A549 (cell line): ENCODE measurements at regions not wholly inside any gene's neighbourhood (a gene's known extent, or its start where the extent isn't known, plus 50 kb on each side); places are given as distances from the start of the nearest gene placed in this dataset.

ENCODE experiments used
- ATAC-seq, 2 experiments: fragments of 200-7000 bp in 1 of 2; fragments of >200 bp in 1 of 2; cut with Nextera tagmentation in 1 of 2; cut with Tn5 transposase in 1 of 2; 3 replicates each; pipeline versions ENCODE4 v1.8.0 to v1.9.1; 2018 to 2020; ENCODE audit warnings: mild to moderate bottlenecking in 1 of 2, moderate library complexity in 1 of 2
- CTCF ChIA-PET: fragments of 300-600 bp; sonication (Branson Sonifier 250); formaldehyde crosslinking; extraction: SDS; loops from one replicate; lab custom pipeline; 2021; ENCODE audit warnings: antibody characterized with exemption, inconsistent platforms; lab: Yijun Ruan, JAX
- POLR2A ChIA-PET: fragments of 350-600 bp; formaldehyde crosslinking; extraction: SDS; loops from one replicate; lab custom pipeline; 2021; ENCODE audit warnings: antibody characterized with exemption, inconsistent platforms; lab: Yijun Ruan, JAX
- DNase-seq, 2 experiments: peaks; one replicate each; pipeline versions ENCODE4 v3.0.0 to v3.0.0-alpha.2; 2011 to 2016; ENCODE audit warnings: low read depth in 1 of 2, low spot score in 1 of 2
- FAIRE-seq: peaks from 2 replicates; lab custom pipeline; 2011; peaks lifted over from hg19 to GRCh38; lab: Jason Lieb, UNC
- H3K27ac ChIP-seq, 2 experiments: fragments of >200 bp; sonication (Bioruptor Twin); formaldehyde crosslinking; 3 replicates each; pipeline ENCODE4 v1.5.1; 2016 to 2017
- H3K4me1 ChIP-seq: fragments of >200 bp; sonication (Bioruptor Twin); formaldehyde crosslinking; 3 replicates; pipeline ENCODE4 v1.6.1; 2016
- H3K4me2 ChIP-seq: fragments of >200 bp; sonication (Bioruptor Twin); formaldehyde crosslinking; 3 replicates; pipeline ENCODE4 v1.6.1; 2016
- H3K4me3 ChIP-seq: fragments of >200 bp; sonication (Bioruptor Twin); formaldehyde crosslinking; 3 replicates; pipeline ENCODE4 v1.5.1; 2016
- H3K9me3 ChIP-seq: fragments of >200 bp; sonication (Bioruptor Twin); formaldehyde crosslinking; 3 replicates; pipeline ENCODE4 v1.6.1; 2016
- CBX2 ChIP-seq: fragments of 200-600 bp; sonication (generic); IDR thresholded peaks from 2 replicates; pipeline ENCODE4 v1.6.1; 2016; ENCODE audit warnings: low read depth, mild to moderate bottlenecking, borderline replicate concordance
- CEBPB ChIP-seq, 2 experiments: fragments of >200 bp in 1 of 2; sonication (Bioruptor Twin) in 1 of 2; formaldehyde crosslinking in 1 of 2; IDR thresholded peaks; 2 replicates each; pipeline ENCODE4 v1.6.1; 2012 to 2016
- EP300 ChIP-seq, 2 experiments: fragments of >200 bp; sonication (Bioruptor Twin); formaldehyde crosslinking; IDR thresholded peaks; 2 replicates in 1 of 2; 3 replicates in 1 of 2; pipeline ENCODE4 v1.6.1; 2016 to 2017
- FOSB ChIP-seq: fragments of 250-450 bp; sonication (Bioruptor Pico); IDR thresholded peaks from 2 replicates; pipeline ENCODE4 v1.5.0; 2020; ENCODE audit warnings: mild to moderate bottlenecking, moderate library complexity
- FOSL2 ChIP-seq, 2 experiments: fragments of 450-650 bp in 1 of 2; fragments of >200 bp in 1 of 2; sonication (Bioruptor Twin) in 1 of 2; formaldehyde crosslinking; IDR thresholded peaks; 2 replicates each; pipeline versions ENCODE4 v1.5.0 to v1.6.1; 2016 to 2020; ENCODE audit warnings: mild to moderate bottlenecking in 1 of 2, moderate library complexity in 1 of 2
- HOXB13 ChIP-seq: fragments of 250-450 bp; sonication (Bioruptor Pico); IDR thresholded peaks from 2 replicates; pipeline ENCODE4 v1.5.0; 2020; ENCODE audit warnings: low read depth, mild to moderate bottlenecking, moderate library complexity
- JUN ChIP-seq, 2 experiments: fragments of >200 bp; sonication (Bioruptor Twin); formaldehyde crosslinking; IDR thresholded peaks; 2 replicates in 1 of 2; 3 replicates in 1 of 2; pipeline ENCODE4 v1.6.1; 2016 to 2017
- JUNB ChIP-seq: fragments of >200 bp; sonication (Bioruptor Twin); formaldehyde crosslinking; IDR thresholded peaks from 2 replicates; pipeline ENCODE4 v1.6.1; 2016
- KDM1A ChIP-seq: fragments of 200-600 bp; sonication (generic); IDR thresholded peaks from 2 replicates; pipeline ENCODE4 v1.6.1; 2016; ENCODE audit warnings: low read depth, mild to moderate bottlenecking
- KDM5A ChIP-seq: fragments of 200-600 bp; sonication (generic); IDR thresholded peaks from 2 replicates; pipeline ENCODE4 v1.6.1; 2016; ENCODE audit warnings: antibody characterized with exemption, mild to moderate bottlenecking
- MAFK ChIP-seq: fragments of 450-650 bp; IDR thresholded peaks from 2 replicates; pipeline ENCODE4 v1.6.1; 2014; ENCODE audit not compliant: partially characterized antibody
- NFE2L2 ChIP-seq: fragments of 150-350 bp; conservative IDR thresholded peaks from 2 replicates; pipeline ENCODE4 v1.6.1; 2014; ENCODE audit warnings: low read length
- NPAS2 ChIP-seq: fragments of 250-450 bp; sonication (Bioruptor Pico); IDR thresholded peaks from 2 replicates; pipeline ENCODE4 v1.8.0; 2022; ENCODE audit warnings: mild to moderate bottlenecking, moderate library complexity, borderline replicate concordance
- NR3C1 ChIP-seq: fragments of >200 bp; sonication (Bioruptor Twin); formaldehyde crosslinking; IDR thresholded peaks from 3 replicates; pipeline ENCODE4 v1.6.1; 2017
- POLR2A ChIP-seq: IDR thresholded peaks from 2 replicates; pipeline ENCODE4 v1.6.1; 2012; ENCODE audit warnings: mild to moderate bottlenecking, low read length
- POLR2AphosphoS2 ChIP-seq: conservative IDR thresholded peaks from 2 replicates; pipeline ENCODE4 v1.6.1; 2012; ENCODE audit warnings: low read length, improper control_type of control experiment, inconsistent platforms
- RNF2 ChIP-seq: fragments of 200-600 bp; sonication (generic); IDR thresholded peaks from 2 replicates; pipeline ENCODE4 v1.6.1; 2016; ENCODE audit warnings: low read depth, mild to moderate bottlenecking, antibody characterized with exemption, moderate library complexity, borderline replicate concordance
- SREBF2 ChIP-seq: fragments of 450-650 bp; IDR thresholded peaks from 2 replicates; pipeline ENCODE4 v1.6.1; 2014; ENCODE audit warnings: mild to moderate bottlenecking, moderate library complexity
- TP53 ChIP-seq: fragments of 250-450 bp; sonication (Bioruptor Pico); IDR thresholded peaks from 2 replicates; pipeline ENCODE4 v1.5.0; 2021; ENCODE audit warnings: mild to moderate bottlenecking, moderate library complexity
- ZC3H11A ChIP-seq: fragments of 450-650 bp; IDR thresholded peaks from 2 replicates; pipeline ENCODE4 v1.6.1; 2014; ENCODE audit warnings: antibody characterized with exemption, mild to moderate bottlenecking
- ZFP36 ChIP-seq: fragments of 450-650 bp; IDR thresholded peaks from 2 replicates; pipeline ENCODE4 v1.6.1; 2014; ENCODE audit warnings: borderline replicate concordance; ENCODE audit not compliant: partially characterized antibody
- WGBS: methylation state at CpG from one replicate; pipeline ENCODE4 v1.1.6; 2017; ENCODE audit errors: missing lambda C conversion rate; 5-methylcytosine and 5-hydroxymethylcytosine counted together
- TF ChIP-seq, protein P1 (sequence below): fragments of 250-450 bp; sonication (Bioruptor Pico); IDR thresholded peaks from 2 replicates; pipeline ENCODE4 v1.5.0; 2021; ENCODE audit warnings: mild to moderate bottlenecking, moderate library complexity, borderline replicate concordance
- TF ChIP-seq, protein P2 (sequence below): fragments of >200 bp; sonication (Bioruptor Twin); formaldehyde crosslinking; IDR thresholded peaks from 2 replicates; pipeline ENCODE4 v1.6.1; 2016
- TF ChIP-seq, protein P3 (sequence below): IDR thresholded peaks from 2 replicates; pipeline ENCODE4 v1.6.1; 2012

DNA sequence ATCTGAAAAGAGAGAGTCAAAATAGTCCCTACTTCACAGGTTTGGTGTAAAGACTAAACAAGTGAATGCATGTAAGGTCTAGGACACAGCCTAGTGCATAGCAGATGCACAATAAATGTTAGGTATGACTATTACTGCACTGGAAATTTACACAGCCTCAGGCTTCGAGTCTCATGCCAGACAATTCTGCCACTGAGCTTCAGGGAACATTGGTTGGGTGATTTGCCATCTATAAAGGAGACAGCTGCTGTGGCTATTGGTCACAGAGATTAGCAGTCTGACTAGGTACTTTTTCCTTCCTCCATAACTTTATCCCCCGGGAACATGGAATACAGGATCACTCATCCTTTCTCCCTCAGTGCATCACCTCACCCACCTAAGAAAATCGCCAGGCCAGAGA lies 89.2 kb downstream of the FAM124B start:
- Histone ChIP-seq H3K27ac (no peak overlapping the region), H3K4me3 (no peak overlapping the region), H3K4me2 (no peak overlapping the region), H3K4me1 (no peaks in the 10 kb centered on the region), H3K9me3 (no peaks in the 10 kb centered on the region)
- no peak for DNase-seq
- no peak for TF ChIP-seq KDM5A
- no peak for TF ChIP-seq ZFP36
- no peak for TF ChIP-seq FOSL2 (IDR thresholded peaks at IDR 0.05)
- TF ChIP-seq FOSL2 (CRISPR knock-in tag; IDR thresholded peaks at IDR 0.05), result no peak
- no peak for TF ChIP-seq HOXB13
- TF ChIP-seq MAFK, result no peak
- no peak for TF ChIP-seq POLR2A
- TF ChIP-seq JUN (IDR thresholded peaks at IDR 0.05), result no peak
- TF ChIP-seq NPAS2 (CRISPR knock-in tag), result no peak
- TF ChIP-seq, protein P1, sequence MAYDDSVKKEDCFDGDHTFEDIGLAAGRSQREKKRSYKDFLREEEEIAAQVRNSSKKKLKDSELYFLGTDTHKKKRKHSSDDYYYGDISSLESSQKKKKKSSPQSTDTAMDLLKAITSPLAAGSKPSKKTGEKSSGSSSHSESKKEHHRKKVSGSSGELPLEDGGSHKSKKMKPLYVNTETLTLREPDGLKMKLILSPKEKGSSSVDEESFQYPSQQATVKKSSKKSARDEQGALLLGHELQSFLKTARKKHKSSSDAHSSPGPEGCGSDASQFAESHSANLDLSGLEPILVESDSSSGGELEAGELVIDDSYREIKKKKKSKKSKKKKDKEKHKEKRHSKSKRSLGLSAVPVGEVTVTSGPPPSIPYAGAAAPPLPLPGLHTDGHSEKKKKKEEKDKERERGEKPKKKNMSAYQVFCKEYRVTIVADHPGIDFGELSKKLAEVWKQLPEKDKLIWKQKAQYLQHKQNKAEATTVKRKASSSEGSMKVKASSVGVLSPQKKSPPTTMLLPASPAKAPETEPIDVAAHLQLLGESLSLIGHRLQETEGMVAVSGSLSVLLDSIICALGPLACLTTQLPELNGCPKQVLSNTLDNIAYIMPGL, result no peak
- TF ChIP-seq ZC3H11A, result no peak
- TF ChIP-seq TP53 (CRISPR knock-in tag), result no peak
- TF ChIP-seq, protein P2, sequence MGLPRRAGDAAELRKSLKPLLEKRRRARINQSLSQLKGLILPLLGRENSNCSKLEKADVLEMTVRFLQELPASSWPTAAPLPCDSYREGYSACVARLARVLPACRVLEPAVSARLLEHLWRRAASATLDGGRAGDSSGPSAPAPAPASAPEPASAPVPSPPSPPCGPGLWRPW, result no peak
- no peak for TF ChIP-seq JUNB
- no peak for TF ChIP-seq CEBPB (IDR thresholded peaks at IDR 0.05)
- ATAC-seq, result no peak
- POLR2A ChIA-PET, result no interaction called here
- CTCF ChIA-PET, result no interaction called here
- FAIRE-seq, result no peak
- WGBS, result 53% methylated on average over 3 of the region's 3 CpGs

DNA sequence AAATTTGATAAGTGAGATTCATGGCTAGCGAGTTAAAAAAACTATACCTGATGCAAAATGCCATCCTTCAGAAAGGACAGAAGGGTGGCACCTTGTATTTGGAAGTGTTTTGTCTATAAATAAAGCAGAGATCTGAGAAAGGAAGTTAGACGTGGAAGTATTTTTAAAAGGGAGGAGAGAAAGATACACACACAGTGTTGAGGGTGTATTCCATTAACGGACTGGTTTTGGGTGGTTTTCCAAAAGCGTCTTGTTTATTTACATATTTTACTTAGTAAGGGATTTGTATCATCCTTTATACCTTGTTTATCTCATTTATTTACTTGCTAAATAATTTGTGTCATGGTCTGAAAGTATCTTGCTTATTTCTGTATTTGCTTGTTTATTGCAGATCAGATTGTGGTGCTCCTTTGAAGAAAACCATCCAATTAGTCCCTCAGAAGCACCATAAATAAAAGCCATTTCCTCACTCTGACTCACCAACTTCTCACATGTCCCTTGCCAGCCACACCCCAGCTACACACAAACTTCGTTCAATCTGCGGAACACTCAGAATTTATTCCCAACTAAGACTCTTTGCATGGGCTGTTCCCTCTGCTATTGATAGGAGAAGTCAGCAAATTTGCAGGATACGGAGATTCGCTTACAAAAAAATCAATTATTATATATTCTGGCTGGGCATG lies 90.8 kb downstream of the FAM124B start:
- TF ChIP-seq EP300 (IDR thresholded peaks at IDR 0.05), result no peak
- TF ChIP-seq NPAS2 (CRISPR knock-in tag), result no peak
- no peak for TF ChIP-seq POLR2AphosphoS2
- TF ChIP-seq, protein P2, result no peak
- TF ChIP-seq, protein P3, sequence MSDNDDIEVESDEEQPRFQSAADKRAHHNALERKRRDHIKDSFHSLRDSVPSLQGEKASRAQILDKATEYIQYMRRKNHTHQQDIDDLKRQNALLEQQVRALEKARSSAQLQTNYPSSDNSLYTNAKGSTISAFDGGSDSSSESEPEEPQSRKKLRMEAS, result no peak
- no peak for TF ChIP-seq KDM1A
- no peak for TF ChIP-seq SREBF2
- no peak for TF ChIP-seq KDM5A
- TF ChIP-seq, protein P1, result no peak
- TF ChIP-seq RNF2, result no peak
- no peak for TF ChIP-seq CBX2
- no peak for TF ChIP-seq POLR2A
- no peak for TF ChIP-seq ZC3H11A
- TF ChIP-seq FOSB (CRISPR knock-in tag), result no peak
- TF ChIP-seq NR3C1, result no peak
- TF ChIP-seq NFE2L2, result no peak
- no peak for ATAC-seq
- ChIA-PET POLR2A (no interaction called here), CTCF (no interaction called here)
- no peaks in the 10 kb centered on the region for H3K4me1 ChIP-seq
- 66% methylated on average over 8 of the region's 8 CpGs for WGBS
- H3K27ac ChIP-seq, result no peak overlapping the region
- FAIRE-seq, result no peak
- no peaks in the 10 kb centered on the region for H3K9me3 ChIP-seq
- no peak overlapping the region for H3K4me3 ChIP-seq
- DNase-seq, result no peak
- no peak overlapping the region for H3K4me2 ChIP-seq
